HepG2 (cell line): ENCODE measurements at regions not wholly inside any gene's neighbourhood (a gene's known extent, or its start where the extent isn't known, plus 50 kb on each side); places are given as distances from the start of the nearest gene placed in this dataset.

Experiments
- CHD2 ChIP-seq: IDR thresholded peaks from 2 replicates; pipeline ENCODE4 v1.6.1; 2011; ENCODE audit warnings: low read depth, low read length, improper control_type of control experiment
- PAF1 ChIP-seq: IDR thresholded peaks from 2 replicates; pipeline ENCODE4 v1.6.1; 2016; ENCODE audit warnings: missing genetic modification reagents, missing compliant biosample characterization
- U2AF2 ChIP-seq: fragments of 200-400 bp; formaldehyde crosslinking; IDR thresholded peaks from 2 replicates; pipeline ENCODE4 v1.6.1; 2017; ENCODE audit warnings: low read depth, mild to moderate bottlenecking, low read length
- ZFX ChIP-seq: sonication (generic); formaldehyde crosslinking; IDR thresholded peaks from 2 replicates; pipeline ENCODE4 v1.4.0; 2020; ENCODE audit warnings: mild to moderate bottlenecking, low read depth, missing genetic modification reagents, moderate library complexity
- ZNF501 ChIP-seq: sonication (generic); formaldehyde crosslinking; IDR thresholded peaks from 2 replicates; pipeline ENCODE4 v1.5.1; 2020; ENCODE audit warnings: mild to moderate bottlenecking, moderate library complexity, missing genetic modification reagents
- TF ChIP-seq, protein P1 (sequence below): sonication (generic); formaldehyde crosslinking; IDR thresholded peaks from 2 replicates; pipeline ENCODE4 v1.5.0; 2020; ENCODE audit warnings: mild to moderate bottlenecking, missing genetic modification reagents, moderate library complexity
- TF ChIP-seq, protein P2 (sequence below): IDR thresholded peaks from 2 replicates; pipeline ENCODE4 v1.6.1; 2012; ENCODE audit warnings: inconsistent platforms
- TF ChIP-seq, protein P3 (sequence below): sonication (generic); formaldehyde crosslinking; IDR thresholded peaks from 2 replicates; pipeline ENCODE4 v1.5.0; 2020; ENCODE audit warnings: missing genetic modification reagents

DNA sequence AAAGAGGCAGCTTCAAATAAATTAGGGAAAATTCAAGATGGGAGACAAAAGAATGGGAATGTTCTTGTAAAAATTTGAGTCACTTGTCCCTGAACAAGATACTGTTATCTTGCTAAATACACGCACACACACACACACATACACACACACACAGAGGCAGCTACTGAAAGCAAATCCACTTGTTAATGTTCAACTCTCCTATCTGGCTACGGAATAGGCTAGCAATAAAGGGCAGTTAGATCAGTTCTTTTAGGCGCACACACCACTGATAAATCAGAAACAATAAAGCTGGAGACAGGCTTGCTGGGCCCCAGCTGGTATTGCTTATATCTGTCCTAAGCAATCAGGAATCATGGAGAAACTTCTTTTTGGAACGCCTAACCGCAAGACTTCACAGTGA, 461.6 kb downstream of the BCL11A start:
- TF ChIP-seq, protein P1, sequence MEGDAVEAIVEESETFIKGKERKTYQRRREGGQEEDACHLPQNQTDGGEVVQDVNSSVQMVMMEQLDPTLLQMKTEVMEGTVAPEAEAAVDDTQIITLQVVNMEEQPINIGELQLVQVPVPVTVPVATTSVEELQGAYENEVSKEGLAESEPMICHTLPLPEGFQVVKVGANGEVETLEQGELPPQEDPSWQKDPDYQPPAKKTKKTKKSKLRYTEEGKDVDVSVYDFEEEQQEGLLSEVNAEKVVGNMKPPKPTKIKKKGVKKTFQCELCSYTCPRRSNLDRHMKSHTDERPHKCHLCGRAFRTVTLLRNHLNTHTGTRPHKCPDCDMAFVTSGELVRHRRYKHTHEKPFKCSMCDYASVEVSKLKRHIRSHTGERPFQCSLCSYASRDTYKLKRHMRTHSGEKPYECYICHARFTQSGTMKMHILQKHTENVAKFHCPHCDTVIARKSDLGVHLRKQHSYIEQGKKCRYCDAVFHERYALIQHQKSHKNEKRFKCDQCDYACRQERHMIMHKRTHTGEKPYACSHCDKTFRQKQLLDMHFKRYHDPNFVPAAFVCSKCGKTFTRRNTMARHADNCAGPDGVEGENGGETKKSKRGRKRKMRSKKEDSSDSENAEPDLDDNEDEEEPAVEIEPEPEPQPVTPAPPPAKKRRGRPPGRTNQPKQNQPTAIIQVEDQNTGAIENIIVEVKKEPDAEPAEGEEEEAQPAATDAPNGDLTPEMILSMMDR: no peak
- TF ChIP-seq PAF1 (CRISPR knock-in tag) (no peak), ZFX (CRISPR knock-in tag) (no peak), U2AF2 (no peak), ZNF501 (CRISPR knock-in tag) (0 out of 2 replicates have a peak, but pooled peaks have one; percentile 10), CHD2 (no peak)
- TF ChIP-seq, protein P2, sequence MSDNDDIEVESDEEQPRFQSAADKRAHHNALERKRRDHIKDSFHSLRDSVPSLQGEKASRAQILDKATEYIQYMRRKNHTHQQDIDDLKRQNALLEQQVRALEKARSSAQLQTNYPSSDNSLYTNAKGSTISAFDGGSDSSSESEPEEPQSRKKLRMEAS: no peak
- TF ChIP-seq, protein P3, sequence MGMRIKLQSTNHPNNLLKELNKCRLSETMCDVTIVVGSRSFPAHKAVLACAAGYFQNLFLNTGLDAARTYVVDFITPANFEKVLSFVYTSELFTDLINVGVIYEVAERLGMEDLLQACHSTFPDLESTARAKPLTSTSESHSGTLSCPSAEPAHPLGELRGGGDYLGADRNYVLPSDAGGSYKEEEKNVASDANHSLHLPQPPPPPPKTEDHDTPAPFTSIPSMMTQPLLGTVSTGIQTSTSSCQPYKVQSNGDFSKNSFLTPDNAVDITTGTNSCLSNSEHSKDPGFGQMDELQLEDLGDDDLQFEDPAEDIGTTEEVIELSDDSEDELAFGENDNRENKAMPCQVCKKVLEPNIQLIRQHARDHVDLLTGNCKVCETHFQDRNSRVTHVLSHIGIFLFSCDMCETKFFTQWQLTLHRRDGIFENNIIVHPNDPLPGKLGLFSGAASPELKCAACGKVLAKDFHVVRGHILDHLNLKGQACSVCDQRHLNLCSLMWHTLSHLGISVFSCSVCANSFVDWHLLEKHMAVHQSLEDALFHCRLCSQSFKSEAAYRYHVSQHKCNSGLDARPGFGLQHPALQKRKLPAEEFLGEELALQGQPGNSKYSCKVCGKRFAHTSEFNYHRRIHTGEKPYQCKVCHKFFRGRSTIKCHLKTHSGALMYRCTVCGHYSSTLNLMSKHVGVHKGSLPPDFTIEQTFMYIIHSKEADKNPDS (CRISPR knock-in tag): no peak
